ENCODE measurements at regions not wholly inside any gene's neighbourhood (a gene's known extent, or its start where the extent isn't known, plus 50 kb on each side); places are given as distances from the start of the nearest gene placed in this dataset.
"Not testable (repeated sequence)": the region's sequence is repeated elsewhere in the genome, so short reads cannot be mapped to it uniquely, and the experiment has no call there.

- H3K4me3 ChIP-seq (ENCODE audit: low read length) = no peak overlapping the region
- no peak for DNase-seq (ENCODE audit: low read depth)
- TF ChIP-seq, protein P1, sequence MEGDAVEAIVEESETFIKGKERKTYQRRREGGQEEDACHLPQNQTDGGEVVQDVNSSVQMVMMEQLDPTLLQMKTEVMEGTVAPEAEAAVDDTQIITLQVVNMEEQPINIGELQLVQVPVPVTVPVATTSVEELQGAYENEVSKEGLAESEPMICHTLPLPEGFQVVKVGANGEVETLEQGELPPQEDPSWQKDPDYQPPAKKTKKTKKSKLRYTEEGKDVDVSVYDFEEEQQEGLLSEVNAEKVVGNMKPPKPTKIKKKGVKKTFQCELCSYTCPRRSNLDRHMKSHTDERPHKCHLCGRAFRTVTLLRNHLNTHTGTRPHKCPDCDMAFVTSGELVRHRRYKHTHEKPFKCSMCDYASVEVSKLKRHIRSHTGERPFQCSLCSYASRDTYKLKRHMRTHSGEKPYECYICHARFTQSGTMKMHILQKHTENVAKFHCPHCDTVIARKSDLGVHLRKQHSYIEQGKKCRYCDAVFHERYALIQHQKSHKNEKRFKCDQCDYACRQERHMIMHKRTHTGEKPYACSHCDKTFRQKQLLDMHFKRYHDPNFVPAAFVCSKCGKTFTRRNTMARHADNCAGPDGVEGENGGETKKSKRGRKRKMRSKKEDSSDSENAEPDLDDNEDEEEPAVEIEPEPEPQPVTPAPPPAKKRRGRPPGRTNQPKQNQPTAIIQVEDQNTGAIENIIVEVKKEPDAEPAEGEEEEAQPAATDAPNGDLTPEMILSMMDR (conservative IDR thresholded peaks at IDR 0.05; ENCODE audit: low read length) = no peak
These were observed 129.5 kb downstream of the B3GNT2 start for GRCh38 chr2:62325398-62325797.

DNA sequence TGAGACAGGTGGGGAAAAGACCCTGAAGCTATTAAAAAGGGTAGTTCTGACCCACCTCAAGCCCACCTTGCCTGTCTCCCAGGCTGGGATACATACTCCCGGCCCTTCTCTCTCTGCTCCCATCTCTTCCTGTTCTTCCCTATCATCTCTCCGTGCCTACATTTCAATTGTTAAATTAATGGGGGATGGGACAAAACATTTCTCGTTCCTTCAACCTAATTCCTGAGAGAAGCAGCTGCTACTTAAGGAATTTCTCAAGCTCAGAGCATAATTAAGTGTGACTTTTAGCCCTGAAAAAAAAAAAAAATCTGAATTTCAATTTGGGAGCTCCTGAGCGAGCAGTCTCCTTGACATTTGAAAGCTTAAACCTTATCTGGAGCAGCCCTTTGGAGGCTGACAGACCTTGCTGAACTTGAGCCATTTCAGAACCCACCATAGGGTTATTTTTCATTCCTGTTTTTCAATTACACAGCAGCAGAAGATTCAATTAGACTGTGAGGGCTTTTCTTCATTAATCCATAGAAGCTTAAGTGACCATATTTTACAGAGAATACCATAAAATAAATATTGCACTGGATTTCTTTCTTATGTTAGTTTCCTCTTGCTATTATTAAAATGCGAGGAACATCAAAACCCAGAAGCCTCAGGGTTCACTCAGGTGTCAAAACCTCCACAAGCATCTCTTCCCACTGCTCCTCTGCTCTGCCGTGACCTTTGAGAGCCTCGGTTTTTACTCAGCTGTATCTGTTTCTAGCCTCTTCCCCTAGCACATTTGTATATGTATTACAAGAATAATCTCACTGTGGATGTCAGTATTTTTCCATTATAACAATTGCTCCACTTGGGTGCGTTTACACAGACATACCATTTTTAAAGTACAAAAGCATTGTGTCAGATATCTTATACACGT lies 125.7 kb downstream of the B3GNT2 start:
- no peak overlapping the region for H3K4me3 ChIP-seq (ENCODE audit: low read length)
- no peak for DNase-seq (ENCODE audit: low read depth)
- TF ChIP-seq, protein P1 (conservative IDR thresholded peaks at IDR 0.05; ENCODE audit: low read length) = no peak

DNA sequence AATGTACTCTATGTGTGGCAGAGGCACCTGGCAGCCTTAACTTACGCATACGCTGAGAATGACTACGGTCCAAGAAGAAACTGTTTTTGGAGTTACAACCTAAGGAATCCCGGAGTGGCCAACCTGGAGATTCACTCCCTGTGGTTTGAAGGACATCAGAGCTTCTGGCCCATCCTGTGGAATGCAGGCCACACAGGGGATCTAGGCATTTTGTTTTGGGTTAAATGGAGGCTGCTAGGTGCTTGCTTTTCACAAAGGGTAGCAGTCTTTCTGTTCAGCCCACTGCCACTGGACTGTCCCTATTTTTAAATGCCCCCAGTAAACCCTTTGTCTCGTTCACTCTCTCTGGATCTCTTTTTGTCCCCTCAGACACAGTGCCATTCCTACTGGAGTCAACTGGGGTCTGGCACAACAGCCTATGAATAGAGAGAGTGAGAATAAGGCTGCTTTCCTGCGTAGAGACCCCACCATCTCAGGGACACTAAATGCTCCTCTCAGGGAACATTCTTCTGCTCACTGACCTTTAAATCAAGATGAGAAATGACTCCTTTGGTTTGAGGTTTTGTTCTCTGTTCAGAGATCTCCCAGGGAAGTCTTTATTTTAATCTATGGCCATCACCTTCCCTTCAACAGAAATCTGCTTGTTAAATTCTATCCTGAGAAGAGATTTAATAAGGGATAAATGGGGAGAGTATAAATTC lies 124.9 kb downstream of the B3GNT2 start:
- no peak overlapping the region for H3K4me3 ChIP-seq (ENCODE audit: low read length)
- TF ChIP-seq, protein P1 (conservative IDR thresholded peaks at IDR 0.05; ENCODE audit: low read length) = no peak
- no peak for DNase-seq (ENCODE audit: low read depth)

DNA sequence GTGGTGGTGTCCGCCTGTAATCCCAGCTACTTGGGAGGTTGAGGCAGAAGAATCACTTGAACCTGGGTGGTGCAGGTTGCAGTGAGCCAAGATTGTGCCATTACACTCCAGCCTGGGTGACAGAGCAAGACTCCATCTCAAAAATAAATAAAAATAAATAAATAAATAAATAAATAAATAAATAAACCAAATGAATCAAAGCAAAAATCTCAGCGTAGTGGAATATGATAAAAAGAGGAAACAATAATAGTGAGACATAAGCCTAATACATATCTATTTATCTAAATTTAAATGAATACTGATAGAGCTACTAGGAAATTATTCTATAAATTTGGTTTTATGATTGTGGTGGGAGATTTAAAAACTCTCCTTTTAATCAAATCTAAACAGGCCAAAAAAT lies 124.2 kb downstream of the B3GNT2 start:
- not testable (repeated sequence) for DNase-seq (ENCODE audit: low read depth); H3K4me3 ChIP-seq (ENCODE audit: low read length)

DNA sequence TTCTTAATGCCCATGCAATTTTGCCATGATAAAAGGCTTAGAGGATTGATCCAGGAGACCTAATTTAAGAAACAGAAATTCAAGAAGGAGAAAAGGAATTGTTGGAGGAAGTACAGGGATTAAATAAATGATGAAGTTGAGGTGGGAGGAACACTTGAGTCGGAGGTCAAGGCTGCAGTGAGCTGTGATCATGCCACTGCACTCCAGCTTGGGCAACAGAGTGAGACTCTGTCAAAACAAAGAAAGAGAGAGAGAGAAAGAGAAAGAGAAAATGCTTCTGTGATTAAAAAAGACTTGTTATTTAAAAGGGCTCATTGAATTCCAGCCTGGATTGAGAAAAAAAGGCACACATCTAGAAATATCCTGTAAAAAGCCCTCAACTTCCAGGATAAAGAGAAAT lies 123.2 kb downstream of the B3GNT2 start:
- no peak overlapping the region for H3K4me3 ChIP-seq (ENCODE audit: low read length)
- no peak for DNase-seq (ENCODE audit: low read depth)
- TF ChIP-seq, protein P1 (conservative IDR thresholded peaks at IDR 0.05; ENCODE audit: low read length) = no peak

DNA sequence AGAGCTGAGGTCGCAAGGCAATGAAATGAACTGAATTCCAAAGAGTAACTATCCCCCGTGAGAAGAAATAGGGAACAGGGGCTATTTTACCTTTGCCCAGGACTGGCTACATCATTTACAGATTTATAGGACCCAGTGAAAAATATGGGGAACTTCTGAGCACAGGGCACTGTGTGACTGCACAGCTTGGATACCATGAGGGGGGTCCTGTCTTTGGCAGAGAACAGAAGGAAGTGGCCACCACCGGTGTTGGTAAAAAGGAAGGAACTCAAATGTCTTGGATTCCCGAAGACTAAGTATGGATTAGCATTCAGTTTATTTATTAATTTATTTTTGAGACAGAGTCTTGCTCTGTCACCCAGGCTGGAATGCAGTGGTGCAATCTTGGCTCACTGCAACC lies 119.6 kb downstream of the B3GNT2 start:
- H3K4me3 ChIP-seq (ENCODE audit: low read length) = no peak overlapping the region
- TF ChIP-seq, protein P1 (conservative IDR thresholded peaks at IDR 0.05; ENCODE audit: low read length) = no peak
- DNase-seq (ENCODE audit: low read depth) = no peak

GRCh38 chr2:62314291-62314690 lies 118.4 kb downstream of the B3GNT2 start:
- DNase-seq (ENCODE audit: low read depth) = no peak
- no peak overlapping the region for H3K4me3 ChIP-seq (ENCODE audit: low read length)
- TF ChIP-seq, protein P1 (conservative IDR thresholded peaks at IDR 0.05; ENCODE audit: low read length) = no peak

All from AG10803 (cell line).